T-helper 22 cell (primary cell): ENCODE measurements at regions not wholly inside any gene's neighbourhood (a gene's known extent, or its start where the extent isn't known, plus 50 kb on each side); places are given as distances from the start of the nearest gene placed in this dataset.

Experiments
- DNase-seq: peaks from one replicate; pipeline ENCODE4 v3.0.0-alpha.2; 2020; ENCODE audit warnings: low read depth

DNA sequence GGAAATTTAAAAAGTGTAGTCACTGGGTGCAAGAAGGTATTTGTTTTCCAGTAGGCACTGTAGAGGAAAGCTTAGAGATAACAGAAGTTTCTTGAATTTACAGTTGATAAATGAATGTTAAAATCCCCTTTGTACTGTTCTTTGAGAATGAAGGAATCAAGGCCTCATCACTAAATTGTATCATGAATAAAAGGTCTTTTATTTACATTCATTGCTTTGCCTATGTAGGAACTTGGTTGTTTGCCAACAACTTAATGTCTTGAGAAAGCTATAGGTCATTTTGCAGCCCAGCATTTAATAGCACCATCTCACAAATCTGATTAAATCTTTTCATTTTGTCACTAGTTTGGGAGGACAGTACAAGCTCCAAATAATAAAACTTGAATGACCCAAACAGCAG is 213.9 kb upstream of the ITGA4 start:
- DNase-seq: no peak

- DNase-seq: no peak
Observed at GRCh38 chr2:181250691-181251090, 206.5 kb upstream of the ITGA4 start.

DNA sequence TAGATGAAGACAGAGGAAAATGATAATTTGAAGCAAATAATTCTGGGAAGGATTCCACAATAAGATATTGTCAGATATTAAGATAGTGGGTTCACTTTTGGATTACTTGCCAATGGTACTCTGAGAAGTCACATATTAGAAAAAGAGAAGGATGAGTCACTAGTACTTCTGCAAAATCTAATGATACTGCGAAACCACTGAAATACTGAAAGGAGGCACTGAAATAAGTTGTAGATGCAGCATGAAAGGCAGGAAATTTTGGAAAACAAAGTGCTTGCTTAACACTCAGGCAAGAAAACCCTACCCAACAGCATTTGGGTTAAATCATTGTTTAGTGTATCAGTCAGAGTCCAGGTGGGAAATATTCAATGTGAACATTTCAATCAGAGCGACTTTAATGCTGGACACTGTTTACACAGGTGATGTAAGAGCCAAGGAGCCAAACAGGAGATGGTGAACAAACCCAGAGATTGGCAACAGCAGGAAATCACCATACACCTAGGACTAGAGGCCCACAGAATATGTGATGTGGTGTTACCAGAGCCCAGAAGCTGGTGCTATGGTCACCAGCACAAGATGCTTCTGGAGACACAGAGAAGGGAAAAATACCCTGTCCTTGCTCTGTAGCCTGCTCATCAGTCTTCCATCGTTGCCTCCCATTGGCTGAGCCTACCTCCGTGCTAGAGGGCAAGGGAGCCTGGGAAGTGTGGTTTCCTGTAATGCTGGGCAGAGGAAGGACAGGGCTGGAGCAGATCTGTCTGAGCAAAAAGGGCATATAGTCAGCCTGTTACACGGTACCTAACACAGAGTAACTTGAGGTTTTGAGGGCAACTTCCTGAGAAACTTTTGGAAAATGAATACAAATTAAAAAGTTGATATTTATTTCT is 204.7 kb upstream of the ITGA4 start:
- DNase-seq: no peak

DNA sequence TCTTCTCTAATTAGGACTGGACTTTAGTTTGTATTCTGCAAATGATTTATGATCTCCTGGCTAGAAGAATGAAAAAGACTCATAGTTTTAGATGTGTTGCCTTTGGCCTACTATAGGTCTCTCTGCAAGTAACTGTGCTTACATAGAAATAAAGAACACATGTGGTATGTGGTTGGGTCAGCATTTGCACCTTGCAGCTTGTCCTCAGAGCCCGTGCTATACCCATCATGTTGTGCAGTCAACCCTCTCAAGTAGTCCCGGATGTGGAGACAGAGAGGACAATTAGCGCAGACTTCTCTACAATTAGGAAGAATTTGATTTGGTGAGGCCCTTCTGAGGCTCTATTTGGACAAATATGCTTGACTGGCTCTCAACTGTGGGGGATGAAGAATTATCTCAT is 203.7 kb upstream of the ITGA4 start:
- no peak for DNase-seq

DNA sequence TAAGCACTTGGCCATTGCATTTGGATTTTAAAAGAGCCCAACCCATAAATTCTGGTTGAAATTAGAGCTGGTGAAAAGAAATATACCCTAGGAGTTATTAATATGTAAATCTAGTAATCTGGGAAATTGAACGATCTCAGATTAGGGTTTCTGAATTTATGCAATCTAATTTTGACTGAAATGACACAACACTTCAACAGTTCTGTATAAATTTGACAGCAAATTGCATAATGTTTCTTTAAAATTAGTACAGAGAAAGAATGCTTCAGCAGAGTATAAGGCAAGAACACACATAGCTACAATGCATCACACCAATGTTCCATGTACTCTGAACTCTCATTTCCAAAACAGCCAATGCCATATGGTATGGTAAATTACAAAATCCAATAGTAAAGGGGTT is 201.5 kb upstream of the ITGA4 start:
- DNase-seq: no peak

DNA sequence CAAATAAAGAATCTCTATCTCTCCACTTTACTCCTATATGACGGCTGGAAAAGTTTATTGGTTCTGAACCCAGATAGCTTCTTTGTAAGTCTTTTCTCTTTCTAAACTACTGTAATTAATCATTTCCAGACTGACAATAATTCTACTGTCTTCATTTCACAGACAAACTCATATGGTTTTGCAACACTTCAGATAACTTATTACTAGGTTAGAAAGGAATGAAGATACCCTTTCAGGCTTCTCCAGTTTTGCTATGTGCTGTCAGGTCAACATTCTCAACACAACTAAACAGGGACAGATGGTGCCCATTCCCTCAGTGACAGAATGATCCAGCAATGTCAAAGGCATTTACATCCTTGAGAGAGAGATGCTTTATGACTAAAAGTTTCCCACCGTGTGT is 198.5 kb upstream of the ITGA4 start:
- no peak for DNase-seq

- no peak for DNase-seq
Observed at GRCh38 chr2:181262782-181263181, 194.4 kb upstream of the ITGA4 start.

DNA sequence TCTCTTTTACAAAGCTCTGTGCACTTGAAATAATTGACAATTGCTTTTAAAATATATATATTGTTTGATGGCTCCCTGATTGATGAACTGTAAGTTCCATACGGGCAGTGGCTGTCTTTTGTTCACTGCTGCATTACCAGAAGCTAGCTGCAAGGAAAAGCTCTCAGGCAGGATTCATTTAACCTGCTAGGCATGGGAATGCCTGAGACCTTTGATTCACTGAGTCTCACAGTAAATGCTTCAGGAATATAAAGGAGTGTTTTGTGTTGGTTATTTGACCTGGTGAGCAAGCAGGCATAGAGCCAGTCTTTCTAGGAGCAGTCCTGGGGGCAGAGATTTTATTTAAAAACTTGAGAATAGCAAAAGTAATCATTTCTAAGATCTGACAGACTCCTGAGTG is 193.2 kb upstream of the ITGA4 start:
- DNase-seq: no peak

GRCh38 chr2:181264441-181264840 is 192.7 kb upstream of the ITGA4 start:
- DNase-seq: no peak

DNA sequence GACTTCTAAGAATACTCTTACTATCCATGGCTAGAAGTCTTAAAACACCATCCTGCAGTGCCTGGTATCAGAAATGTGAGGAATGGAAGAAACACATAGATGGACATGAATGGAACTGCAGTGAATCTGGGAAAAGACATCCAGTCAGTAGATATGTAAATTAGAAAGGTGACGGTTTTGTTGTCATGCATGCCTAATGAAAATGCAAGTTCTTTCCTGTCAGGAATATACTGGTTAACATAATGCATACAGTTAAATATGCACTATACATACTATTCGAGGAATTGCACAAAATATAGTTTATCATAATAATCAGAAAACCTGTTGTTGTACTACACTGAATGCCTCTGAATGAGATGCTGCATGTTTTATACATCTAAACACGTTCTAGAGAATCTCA is 190.6 kb upstream of the ITGA4 start:
- no peak for DNase-seq

GRCh38 chr2:181268174-181268867 is 188.9 kb upstream of the ITGA4 start:
- DNase-seq: no peak

GRCh38 chr2:181273986-181274385 is 183.2 kb upstream of the ITGA4 start:
- DNase-seq: no peak

DNA sequence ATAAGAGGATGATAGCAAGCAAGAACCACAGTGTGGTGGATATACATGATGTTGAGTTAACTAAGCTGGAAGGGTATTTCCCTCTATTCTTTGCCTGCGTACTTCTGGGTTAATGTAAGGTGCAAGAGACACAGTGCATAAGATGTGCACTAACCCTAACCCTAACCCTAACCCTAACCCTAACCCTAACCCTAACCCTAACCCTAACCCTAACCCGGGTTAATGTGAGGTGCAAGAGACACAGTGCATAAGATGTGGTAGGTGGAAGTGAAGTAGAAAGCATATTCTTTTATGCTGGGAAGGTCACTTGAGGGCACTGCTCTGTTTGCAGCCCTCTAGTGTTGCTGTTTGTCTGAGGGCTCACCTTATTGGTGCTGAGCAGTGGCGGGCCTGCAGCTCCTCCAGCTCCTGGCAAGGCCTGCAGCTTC is 181.5 kb upstream of the ITGA4 start:
- DNase-seq: no peak

- no peak for DNase-seq
Observed at GRCh38 chr2:181281206-181281832, 175.9 kb upstream of the ITGA4 start.

DNA sequence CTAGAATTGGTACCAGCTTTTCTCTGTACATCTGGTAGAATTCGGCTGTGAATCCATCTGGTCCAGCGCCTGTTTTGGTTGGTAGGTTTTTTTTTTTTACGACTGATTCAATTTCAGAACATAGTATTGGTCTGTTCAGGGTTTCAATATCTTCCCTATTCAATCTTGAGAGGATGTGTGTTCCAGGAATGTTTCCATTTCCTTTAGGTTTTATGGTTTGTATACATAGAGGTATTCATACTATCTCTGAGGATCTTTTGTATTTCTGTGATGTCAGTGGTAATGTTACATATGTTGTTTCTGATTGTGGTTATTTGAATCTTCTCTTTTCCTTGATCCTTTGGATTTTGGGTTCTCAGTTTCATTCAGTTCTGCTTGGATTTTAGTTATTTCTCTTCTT is 172.1 kb upstream of the ITGA4 start:
- DNase-seq: no peak

DNA sequence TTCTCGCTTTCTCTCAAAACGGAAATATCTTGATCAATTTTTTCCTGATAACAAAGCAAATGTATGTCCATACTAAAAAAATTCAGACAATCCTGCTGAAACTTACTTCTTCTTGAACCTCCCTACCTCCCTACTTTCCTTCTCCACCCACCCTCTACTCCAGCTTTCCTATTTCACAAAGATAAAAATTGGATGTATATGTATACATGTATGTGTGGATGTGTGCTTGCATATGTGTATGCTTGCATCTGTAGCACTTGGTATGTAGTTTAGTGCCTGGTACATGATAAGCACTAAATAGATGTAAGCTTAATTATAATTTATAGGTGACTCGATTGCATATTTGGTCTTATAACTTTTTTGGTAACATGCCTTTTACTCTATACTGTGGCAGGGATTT is 167.5 kb upstream of the ITGA4 start:
- no peak for DNase-seq

GRCh38 chr2:181290182-181290581 is 167.0 kb upstream of the ITGA4 start:
- DNase-seq: no peak

DNA sequence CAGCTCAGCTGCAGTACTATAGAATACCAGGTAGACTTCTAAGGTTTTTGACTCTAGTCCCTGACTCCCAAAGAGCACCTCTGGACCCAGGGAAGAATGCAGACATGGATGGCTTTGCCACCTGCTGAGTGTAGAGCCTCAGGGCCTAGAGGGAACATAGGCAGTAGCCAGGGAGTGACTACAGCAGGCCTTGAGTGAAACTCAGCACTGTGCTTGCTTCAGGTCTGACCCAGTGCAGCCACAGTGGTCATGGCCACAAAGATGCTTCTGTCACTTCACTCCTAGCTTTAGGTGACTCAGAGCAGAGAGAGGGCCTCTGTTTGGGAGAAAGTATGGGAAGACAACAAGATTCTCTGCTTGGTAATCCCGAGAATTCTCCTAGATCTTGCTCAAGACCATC is 162.2 kb upstream of the ITGA4 start:
- no peak for DNase-seq

DNA sequence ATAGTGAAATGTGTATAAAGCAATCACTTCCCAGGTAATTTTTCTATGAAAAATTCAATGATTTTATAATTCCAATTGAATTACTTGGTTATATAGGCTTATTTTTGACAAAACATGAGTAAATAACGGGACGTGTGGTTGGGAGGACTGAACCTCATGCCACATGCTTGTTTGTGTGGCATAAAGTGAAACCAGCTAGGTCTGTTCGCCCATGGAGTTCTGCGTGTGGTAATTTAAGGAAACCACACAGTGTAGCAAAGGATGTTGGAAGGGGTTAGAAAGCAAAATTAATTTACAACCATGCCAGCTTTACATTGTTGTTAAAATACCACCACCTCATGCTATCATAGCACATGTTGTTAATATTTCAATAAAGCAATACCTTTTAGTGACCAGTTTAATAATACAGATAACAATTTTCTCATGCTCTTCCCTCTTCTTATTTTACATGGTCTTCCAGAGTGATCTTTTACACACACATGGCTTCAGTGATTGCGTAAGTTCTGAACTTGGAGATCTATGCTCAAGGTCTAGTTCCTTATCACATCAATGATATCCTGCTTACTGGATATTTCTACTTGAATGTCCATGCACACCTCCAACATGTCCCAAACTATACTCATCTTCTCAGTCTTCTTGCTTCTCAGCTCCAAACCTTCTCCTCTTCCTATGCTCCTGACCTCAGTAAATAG is 156.4 kb upstream of the ITGA4 start:
- no peak for DNase-seq

GRCh38 chr2:181304011-181304844 is 153.0 kb upstream of the ITGA4 start:
- no peak for DNase-seq

DNA sequence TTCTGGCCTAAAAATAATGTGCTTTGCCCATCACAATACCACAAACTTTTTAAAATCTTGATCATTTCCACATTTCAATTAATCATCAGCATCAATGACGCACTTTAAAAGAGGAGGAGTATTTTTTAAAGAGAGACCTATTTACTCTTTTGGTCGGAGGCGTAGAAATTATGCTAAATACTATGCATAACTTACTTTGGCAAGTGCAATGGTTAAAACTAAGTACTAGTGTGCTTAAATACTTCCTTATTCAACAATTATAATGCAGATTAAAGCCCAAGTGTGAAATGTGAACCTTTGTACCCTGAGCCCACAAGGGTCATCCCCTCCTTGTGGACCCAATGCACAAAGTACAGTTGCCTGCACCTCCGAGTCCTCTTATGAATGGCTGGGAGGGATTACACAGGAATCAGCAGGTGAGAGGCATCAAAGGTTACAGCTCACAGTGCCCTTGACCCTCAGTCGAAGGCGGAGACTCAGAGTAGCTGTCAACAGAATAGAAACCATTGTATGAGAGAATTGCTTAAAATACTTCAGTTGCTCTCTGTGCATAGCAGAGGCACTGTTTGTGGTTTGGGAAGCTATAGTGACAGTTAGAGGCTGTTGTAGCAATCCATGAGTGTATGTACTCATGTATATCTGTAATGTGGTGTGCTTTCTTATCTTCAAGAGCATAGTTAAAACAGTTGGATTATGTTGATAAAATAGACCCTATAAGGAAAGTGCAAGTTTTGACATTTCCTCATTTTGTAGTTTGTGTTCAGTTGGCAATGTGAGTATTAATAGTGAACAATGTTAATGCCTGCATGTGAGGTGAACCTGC is 151.7 kb upstream of the ITGA4 start:
- no peak for DNase-seq
